OCI-LY3 (cell line): ENCODE measurements at regions not wholly inside any gene's neighbourhood (a gene's known extent, or its start where the extent isn't known, plus 50 kb on each side); places are given as distances from the start of the nearest gene placed in this dataset.

Experiments
- CTCF ChIP-seq: fragments of 200-600, 300-600 bp; sonication (generic); IDR thresholded peaks from 2 replicates; pipeline ENCODE4 v1.5.1; 2014; ENCODE audit warnings: antibody characterized with exemption, low read length, low read depth
- EZH2phosphoT487 ChIP-seq: fragments of 200-600 bp; shearing (Covaris generic); IDR thresholded peaks from 2 replicates; pipeline ENCODE4 v1.6.1; 2018; ENCODE audit warnings: antibody characterized with exemption, mixed run types, low read depth

GRCh38 chr6:140817176-140817575, 1315.5 kb upstream of the GJE1 start:
- TF ChIP-seq CTCF (no peak), EZH2phosphoT487 (no peak)
